Stimulated activated CD4-positive, alpha-beta T cell treated with anti-CD3 and anti-CD28 coated beads, Interleukin-15, amount 100 ng/mL, for 48 hours (primary cell): ENCODE measurements at regions not wholly inside any gene's neighbourhood (a gene's known extent, or its start where the extent isn't known, plus 50 kb on each side); places are given as distances from the start of the nearest gene placed in this dataset.
"Not testable (repeated sequence)": the region's sequence is repeated elsewhere in the genome, so short reads cannot be mapped to it uniquely, and the experiment has no call there.

Source experiments
- DNase-seq, 2 donors: peaks; one replicate each; pipeline ENCODE4 v3.0.0-alpha.2; 2020; ENCODE audit warnings: low read depth in 2 of 2

DNA sequence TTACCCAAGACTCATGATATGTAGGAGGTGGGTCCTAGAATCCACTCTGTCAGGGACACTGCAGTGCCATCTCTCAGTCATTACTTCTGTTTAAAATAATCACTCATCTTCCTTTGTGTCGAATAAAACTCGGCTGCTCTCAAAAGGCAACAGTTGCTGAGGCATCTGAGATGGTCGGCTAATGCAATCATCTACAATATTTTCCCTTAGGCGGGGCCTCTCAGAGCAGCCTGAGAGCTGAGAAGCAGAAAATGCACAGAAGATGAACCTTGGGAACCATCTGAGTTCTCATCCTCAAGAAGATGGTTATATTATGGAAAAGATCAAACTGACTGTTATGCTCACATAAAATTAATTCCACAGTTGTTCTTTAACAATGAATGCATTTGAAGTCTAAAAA, 1518.2 kb upstream of the TENM4 start:
- DNase-seq: no peak

DNA sequence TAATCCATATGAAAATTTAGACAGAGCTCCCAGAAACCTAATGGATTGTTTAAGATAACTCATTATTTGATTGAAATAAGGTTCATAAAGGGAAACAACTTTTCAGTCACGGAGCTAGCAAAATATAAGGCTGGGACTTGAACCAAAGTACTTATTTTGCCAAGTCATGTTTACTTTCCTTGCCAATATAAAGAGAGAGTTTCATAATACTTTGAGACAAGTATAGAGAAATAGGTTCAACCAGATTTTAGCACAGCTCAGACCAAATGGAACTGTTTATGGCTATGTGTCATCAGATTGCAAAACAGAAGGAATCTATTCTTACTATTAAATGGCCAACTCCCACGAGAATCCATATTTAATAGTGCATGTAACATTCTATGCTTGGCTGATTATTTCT, 1517.5 kb upstream of the TENM4 start:
- DNase-seq: no peak

DNA sequence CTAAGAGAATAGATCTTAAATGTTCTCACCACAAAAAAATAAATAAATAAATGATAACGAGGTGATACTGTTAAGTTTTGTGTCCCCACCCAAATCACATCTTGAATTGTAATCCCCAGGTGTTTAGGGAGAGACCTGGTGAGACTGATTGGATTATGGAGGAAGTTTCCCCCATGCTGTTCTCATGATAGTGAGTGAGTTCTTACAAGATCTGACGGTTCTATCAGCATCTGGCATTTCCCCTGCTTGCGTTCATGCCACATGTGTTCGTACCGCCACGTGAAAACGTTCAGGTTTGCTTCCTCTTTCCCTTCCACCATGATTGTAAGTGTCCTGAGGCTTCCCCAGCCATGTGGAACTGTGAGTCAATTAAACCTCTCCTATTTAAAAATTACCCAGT, 1514.8 kb upstream of the TENM4 start:
- no peak for DNase-seq

DNA sequence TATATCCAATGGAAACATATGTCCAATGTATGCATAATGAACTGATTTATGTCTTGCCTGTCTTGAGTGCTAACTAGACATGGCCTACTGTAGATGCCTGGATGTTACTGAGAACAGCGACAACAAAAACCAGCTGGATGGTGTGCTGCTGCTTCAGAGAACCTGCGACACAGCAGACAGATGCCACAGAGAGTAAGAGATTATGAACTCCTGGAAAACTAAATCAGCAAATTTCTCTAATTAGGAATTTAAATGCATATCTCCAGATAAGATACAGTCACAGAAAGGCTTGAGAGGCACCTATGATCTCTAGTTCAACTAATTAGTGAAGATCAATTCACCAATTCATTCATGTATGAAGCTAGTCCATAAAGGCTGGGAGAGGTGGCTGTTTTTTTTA, 1508.0 kb upstream of the TENM4 start:
- DNase-seq: no peak

DNA sequence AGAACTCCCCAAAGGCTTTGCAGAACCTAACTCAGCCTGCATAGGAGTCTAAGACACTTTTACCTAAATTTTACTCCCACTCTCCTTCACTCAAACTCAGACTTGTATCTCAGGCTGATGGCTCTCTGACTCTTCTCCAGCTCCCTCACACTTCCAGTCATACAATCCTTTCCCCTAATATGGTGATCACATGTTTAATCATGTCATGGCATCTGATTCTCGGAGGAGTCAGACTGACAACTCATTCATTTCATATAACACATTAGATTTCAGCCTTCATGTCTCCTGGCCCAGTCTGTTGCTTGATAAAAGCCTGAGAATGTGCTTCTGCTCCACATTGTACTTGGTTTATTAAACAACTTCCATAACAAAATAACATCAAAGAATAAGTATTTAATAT, 1503.9 kb upstream of the TENM4 start:
- DNase-seq: no peak

DNA sequence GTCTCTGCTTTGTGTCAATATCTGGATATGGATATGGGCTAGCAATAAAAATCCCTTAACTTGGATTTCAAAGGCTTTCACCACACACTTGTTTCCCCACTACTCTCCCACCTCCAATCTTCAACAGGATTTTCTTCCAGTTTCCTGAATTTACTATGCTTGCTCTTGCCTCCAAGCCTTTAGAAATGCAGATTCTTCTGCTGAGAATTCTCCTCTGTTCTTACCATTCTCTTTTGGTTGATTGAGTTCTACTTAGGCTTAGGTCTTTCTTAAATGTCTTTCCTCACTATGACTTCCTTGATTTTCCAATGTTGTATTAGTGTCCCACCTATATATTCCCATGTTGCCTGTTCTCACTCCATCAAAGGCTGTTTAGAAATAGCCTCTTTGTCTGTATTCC, 1502.4 kb upstream of the TENM4 start:
- DNase-seq: no peak

DNA sequence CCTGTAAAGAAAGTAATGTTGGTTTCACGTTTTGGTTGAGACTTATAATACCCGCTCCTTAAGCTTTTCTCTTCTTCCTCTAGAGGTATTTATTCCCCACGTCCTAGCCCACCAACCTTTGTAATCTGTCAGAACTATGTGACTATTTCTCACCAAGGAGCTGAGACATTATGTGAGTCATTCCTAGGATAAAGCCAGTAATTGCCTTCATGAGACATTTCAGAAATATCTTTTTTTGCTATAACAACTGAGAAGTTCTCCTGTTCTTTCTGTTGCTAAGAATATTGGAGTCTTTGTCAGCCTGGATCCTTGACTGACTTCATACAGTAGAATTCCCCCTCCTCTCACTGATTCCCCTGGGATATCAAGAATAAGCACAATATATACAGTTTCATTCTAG, 1497.0 kb upstream of the TENM4 start:
- DNase-seq: no peak

DNA sequence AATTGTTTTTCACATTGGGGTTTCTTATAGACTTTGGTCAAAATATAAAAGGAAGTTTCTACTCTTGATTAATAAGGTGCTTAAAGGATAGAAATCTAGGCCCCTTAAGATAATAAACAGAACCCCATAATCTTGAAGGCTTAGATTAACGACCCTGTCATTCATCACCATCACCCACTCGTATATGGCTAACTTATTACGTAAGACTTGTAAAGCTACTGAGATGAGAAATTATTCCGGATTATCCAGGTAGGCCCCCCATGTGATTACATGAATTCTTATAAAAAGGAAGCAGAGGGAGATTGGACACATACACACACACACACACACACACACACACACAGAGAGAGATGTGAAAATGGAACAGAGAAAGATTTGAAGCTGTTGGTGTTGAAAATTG, 1489.2 kb upstream of the TENM4 start:
- no peak for DNase-seq

DNA sequence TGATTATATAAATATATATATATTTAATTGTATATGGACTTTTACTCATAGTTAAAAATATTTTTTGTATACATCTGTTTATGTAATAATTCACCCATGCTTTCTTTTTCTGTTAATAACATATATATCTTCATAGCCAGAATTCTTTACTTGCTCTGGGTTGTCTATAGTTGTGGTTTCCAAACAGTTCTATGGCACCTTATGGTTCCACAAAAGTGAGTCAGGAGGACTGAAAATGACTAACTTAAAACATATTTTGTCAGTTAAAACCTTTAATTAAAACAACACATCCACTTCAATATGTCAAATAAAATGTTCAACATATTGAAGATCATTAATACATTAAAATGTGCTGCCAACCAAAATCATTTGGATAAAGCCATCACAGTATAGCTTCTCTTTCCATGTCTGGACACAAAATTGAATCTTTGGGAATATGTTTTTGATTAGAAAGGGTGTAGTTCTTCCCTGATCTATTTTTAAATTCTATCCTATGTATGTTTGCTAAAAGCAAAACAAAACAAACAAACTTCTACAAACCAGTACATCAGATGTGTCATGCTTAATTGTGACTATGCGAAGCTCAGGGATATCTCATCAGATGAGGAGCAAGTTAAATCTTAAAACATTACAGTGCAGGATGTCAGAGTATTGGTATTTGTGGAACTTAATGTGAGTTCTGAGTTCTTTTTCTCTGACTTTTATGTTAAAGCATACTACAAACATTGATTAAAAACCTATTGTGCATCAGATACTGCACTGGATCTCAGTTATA, 1488.4 kb upstream of the TENM4 start:
- no peak for DNase-seq

DNA sequence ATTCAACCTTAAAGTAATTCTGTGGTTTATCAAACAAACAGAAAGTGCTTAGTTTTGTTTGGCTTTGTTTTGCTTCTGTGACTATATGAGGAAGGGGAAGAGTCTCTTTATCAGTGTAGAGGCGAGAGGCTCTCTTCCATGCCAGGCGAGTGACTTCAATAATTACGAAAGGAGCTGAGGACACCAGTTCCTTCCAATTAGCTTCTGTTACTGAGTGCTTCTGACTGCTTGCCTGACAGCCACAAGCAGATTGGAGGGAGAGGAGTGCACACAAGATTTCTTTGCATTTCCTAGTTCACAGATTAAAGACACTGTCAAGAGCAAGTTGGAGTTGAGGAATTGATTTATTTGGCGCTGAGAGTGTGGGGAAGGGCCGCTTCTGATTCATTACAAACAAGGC, 1484.5 kb upstream of the TENM4 start:
- no peak for DNase-seq

DNA sequence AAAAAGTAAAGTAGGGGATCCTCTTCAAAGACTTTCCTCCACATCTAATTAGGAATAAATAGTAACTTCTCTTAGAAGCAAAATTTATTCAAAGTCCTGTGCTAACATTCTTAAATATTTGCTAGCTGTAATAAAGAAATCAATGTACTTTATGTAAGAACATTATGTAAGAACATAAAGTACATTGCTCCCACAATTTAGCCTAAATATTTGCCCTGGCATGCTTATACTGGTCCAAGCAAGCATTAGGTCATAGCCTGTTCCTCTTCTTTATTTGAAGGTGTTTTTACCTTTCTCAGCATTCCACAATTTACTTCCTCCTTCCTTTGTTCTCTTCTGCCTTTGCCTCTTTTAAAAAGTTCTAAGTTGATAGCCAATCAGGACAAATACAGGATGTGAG, 1480.5 kb upstream of the TENM4 start:
- DNase-seq: not testable (repeated sequence)

DNA sequence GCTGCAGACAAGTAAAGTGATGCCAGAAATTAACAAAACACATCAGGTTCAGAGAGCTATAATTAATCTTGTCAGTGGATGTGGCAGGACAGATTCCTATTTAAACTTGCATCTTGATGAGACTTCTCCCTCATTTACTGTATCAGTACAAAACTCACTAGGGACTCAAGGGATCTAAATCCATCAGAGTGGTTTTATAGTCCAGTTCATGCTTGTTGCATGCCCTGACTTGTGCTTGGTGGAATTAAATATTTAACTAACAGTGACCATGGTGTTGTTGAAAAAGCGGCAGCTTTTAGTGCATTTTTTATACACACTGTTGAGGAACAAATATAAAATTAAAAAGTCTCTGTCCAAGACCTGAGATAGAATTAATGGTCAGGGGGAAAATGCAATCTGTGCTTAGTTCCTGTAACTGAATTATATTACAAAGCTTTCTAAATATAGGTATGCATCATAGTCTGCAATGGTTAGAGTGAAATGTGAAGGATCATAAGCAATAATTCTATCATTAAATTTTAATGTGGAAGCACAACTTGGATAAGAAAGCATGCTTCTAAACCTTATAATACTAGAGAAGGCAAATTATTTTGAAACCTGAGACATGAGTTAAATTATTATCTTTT, 1475.5 kb upstream of the TENM4 start:
- DNase-seq: no peak

DNA sequence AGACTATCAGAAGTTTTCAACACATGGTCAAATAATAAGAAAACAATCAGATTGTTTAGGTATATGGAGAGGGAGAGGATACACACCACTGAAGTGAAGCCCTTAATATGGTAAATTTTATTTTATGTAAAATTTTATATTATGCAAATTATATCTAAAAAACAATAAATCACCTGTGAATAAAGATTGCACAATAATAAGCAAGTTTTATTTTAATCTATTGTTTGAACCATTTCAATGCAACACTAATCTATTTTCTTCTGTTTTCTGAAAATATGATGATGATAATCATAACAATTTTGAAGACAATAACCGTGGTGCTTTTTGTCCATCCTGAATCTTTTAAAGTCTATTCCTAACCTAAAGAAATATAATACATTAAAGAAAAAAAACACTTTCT, 1473.5 kb upstream of the TENM4 start:
- DNase-seq: no peak

DNA sequence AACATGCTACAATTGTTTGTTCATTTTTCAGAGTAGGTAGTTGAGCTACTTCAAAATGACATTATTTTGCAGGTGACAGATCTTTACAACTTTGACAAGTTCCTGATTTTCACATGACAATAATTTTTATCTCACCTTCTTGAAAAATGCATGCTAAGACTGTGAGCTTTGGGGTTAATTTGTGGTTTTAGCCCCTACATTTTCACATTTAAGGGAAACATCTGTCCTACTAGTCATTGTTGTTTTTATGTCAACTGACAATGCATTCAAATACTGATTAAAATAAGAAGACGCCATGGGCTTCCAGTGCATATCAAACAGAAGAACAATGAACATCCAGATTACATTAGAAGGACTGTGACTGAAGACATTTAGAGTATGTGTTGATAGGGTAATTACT, 1470.8 kb upstream of the TENM4 start:
- no peak for DNase-seq

DNA sequence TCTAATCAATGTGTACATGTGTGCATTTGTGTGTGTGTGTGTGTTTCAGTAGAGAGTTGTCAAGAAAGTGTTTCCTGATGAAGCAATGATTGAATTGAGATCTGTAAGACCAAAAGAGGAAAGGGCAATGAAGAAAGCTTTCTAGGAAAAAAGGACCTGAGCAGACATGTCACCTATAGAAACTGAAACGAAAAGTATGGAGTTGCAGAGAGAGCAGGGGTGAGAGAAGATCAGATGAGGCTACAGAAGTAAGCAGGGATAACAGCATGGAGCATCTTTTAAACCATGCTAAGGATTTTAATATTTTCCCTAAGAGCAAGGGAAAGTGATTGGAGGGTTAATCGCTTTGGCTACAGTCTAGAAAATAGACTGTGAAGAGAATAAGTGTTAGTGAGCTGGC, 1459.4 kb upstream of the TENM4 start:
- no peak for DNase-seq

DNA sequence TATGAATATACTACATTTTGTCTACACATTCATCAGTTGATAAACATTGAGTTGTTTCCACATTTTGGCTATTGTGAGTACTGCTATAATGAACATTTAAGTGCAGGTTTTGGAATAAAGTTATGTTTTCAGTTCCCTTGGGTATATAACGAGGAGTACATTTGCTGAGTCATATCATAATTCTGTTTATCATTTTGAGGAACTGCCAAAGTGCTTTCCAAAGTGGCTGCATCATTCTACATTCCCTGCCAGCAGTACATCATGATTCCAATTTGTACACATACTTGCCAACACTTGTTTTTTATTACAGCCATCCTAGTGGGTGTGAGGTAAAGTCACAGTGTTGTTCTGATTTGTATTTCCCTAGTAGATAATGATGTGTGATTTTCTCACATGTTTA, 1458.6 kb upstream of the TENM4 start:
- DNase-seq: no peak

DNA sequence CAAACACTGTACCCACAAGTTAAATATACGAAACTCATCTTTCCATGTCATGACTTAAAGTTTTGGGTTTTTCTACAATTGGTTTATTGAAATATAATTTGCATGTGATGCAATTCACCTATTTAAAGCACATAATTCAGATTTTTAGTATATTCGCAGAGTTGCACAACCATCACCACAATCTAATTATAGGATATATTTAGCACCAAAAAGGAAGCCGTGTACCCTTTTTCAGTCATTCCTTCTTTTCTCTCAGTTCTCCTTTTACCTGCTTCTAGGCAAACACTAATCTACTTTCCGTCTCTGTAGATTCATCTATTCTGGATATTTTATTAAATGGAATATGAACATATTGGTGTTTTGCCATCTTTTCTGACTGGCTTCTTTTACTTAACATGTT, 1458.1 kb upstream of the TENM4 start:
- DNase-seq: no peak

DNA sequence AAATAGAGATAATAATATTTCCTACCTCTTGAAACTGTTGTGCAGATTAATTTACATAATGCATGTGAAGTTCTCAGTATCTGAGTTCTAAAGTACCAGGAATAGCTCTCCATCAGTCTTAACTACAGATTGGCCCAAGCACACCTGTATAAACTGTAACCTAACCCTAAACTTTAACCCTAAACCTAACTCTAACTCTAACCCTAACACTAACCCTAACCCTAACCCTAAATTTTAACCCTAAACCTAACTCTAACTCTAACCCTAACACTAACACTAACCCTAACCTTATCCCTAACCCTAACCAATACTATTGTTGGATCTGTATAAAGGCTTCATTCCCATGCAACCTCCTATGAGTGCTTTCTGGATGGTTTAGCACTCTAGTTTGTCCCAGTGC, 1445.9 kb upstream of the TENM4 start:
- DNase-seq: no peak

DNA sequence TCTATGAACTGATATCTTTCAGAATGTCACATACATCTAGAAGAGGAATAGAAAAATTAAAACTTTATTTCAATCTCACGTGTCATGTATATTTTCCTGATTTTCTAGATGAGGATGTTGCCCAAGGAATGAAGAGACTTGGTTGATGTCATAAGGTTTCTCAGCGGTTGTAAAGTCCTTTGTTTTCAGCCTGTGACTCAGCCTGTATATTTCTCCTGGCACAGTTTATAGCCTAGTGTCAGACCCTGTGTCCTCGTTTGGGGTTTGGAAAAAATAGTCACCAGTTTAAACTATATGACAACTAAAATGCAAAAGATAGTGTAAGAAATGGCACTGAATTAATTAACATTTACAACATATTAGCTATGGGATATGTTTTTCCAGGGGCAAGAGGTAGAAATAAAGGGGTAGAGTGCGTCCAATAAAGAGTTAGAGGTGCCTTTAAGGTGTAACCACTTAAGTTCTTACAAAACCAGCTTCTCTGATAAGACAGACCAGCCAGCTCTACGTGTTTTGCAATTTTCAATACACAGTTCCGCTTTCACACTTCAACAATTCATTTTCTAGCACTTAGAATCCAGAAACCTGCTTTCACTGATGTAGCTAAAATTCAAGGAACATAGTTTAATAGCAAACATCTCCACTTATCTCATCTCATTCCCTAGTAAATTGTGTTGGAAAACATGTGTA, 1432.6 kb upstream of the TENM4 start:
- no peak for DNase-seq

DNA sequence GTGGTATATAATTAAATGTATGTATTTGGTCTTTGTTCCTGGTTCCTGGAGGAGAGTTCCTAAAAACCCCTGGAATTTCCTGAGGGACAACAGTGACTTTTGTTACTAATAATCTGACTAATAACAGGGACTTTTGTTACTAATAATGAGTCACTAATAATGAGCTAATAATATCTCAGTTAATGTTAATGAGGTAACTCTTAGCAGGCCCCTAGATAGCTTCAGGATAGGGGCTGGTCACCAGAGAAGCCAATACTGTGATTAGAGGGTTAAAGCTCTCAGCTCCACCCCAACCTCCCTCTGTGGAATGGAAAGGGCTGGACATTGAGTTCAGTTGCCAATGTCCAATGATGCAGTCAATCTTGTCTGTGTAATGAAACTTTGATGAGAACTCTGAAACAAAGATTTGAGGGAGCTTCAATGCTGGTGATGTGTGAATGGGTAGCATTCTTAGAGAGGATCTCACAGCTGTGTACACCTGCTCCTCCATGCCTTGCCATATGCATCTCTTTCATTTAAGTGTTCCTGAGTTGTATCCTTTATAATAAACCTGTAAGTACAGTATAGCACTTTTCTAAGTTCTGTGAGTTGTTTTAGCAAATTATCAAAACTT, 1431.4 kb upstream of the TENM4 start:
- DNase-seq: no peak

DNA sequence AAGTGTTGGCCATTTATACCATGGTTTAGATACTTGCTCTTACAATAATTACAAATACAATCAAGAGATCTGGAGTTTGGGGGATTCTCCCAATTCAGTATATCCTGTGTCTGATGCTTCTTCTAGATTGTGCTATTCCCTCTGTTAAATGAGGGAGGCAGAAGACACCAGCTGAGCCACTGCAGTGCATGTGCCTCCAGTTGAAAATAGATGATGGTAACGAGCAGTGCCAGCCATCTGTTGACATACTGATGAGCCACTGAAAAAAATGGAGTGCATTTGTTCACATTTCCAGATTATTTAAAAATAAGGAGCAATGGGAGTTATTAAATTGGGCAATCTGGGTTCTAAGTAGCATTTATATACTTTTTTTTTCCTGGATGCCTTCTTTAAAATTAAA, 1428.0 kb upstream of the TENM4 start:
- DNase-seq: no peak

DNA sequence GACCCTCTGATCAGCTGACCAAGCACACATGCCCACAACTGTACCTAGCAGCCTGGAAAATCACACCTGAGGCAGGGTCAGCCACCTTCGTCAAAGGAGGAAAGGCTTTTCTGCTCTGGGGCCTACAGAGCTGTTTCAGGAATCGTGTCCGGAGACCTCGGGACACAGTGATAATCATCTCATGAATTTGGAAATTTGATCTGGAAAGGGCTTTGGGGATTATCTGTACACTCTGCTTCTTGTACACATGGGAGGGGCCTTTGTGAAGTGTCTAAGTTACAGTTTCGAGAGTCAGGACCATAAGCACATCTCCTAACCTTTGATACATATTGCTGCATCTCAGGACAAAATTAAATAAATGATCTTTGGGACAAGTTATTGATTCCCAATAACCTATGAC, 1421.2 kb upstream of the TENM4 start:
- no peak for DNase-seq

DNA sequence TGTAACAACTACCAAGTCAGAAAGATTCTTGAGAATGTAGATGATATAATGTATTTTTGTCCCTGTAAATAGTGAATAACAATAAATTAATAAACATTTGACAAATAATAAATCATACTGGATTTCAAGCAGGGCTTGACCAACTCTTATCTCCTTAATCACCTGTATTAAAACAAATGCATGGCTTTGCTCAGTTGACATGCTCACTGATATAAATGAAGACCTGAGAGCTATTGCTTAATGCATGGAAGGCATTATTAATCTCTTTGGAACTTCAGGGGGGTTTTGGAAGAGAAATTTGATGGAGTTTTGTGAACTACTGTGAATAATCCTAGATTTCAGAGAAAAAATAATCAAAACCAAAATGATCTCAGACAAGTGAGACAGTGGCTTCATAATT, 1420.4 kb upstream of the TENM4 start:
- no peak for DNase-seq
